ENCODE measurements at regions not wholly inside any gene's neighbourhood (a gene's known extent, or its start where the extent isn't known, plus 50 kb on each side); places are given as distances from the start of the nearest gene placed in this dataset.

DNA sequence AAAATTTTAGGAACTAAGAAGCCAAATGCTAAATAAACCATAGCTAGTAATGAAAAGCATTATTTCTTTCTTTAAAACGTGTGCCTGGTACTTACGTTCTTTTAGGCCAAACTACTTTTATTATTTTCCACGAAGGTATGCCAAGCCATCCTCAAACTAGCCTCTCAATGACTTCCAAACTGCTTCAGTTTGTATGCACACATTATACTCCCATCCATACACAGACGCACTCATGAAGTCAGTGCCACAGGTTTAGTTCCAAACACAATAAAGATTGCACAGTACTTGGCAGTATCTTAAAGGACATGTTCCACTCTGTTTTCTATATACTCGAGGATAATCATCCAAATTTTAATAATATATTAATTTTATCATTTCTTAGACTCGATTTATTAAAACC, 609.2 kb upstream of the ZNF385D start:
- Mint-ChIP-seq H3K27ac (ENCODE audit: unreplicated experiment) (no peak overlapping the region), H3K27me3 (ENCODE audit: insufficient read depth, unreplicated experiment) (no peaks in the 10 kb centered on the region), H3K36me3 (ENCODE audit: insufficient read depth, unreplicated experiment) (no peaks in the 10 kb centered on the region), H3K9me3 (ENCODE audit: unreplicated experiment) (no peaks in the 10 kb centered on the region), H3K4me1 (ENCODE audit: low read depth, unreplicated experiment) (no peaks in the 10 kb centered on the region), H3K4me3 (ENCODE audit: unreplicated experiment) (no peak overlapping the region)
- DNase-seq, result no peak
- intact Hi-C loops (cut with micrococcal nuclease; ENCODE audit: unreplicated experiment), result no loop called here
- BruUV-seq (replicated peaks), result no TSS peak
- no peaks in the 10 kb centered on the region for H3K9me3 ChIP-seq
- ChIA-PET CTCF (no interaction called here), POLR2A (no interaction called here)
- H3K4me3 ChIP-seq (ENCODE audit: low read depth, low read length), result no peak overlapping the region
- H3K36me3 ChIP-seq (ENCODE audit: control insufficient read depth, insufficient read depth, low read length), result no peaks in the 10 kb centered on the region
- H3K27me3 ChIP-seq (replicated peaks; ENCODE audit: control insufficient read depth, insufficient read depth, low read length), result no peaks in the 10 kb centered on the region
- no peaks in the 10 kb centered on the region for H3K4me1 ChIP-seq
- TF ChIP-seq, protein P1, sequence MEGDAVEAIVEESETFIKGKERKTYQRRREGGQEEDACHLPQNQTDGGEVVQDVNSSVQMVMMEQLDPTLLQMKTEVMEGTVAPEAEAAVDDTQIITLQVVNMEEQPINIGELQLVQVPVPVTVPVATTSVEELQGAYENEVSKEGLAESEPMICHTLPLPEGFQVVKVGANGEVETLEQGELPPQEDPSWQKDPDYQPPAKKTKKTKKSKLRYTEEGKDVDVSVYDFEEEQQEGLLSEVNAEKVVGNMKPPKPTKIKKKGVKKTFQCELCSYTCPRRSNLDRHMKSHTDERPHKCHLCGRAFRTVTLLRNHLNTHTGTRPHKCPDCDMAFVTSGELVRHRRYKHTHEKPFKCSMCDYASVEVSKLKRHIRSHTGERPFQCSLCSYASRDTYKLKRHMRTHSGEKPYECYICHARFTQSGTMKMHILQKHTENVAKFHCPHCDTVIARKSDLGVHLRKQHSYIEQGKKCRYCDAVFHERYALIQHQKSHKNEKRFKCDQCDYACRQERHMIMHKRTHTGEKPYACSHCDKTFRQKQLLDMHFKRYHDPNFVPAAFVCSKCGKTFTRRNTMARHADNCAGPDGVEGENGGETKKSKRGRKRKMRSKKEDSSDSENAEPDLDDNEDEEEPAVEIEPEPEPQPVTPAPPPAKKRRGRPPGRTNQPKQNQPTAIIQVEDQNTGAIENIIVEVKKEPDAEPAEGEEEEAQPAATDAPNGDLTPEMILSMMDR (IDR thresholded peaks at IDR 0.05; ENCODE audit: insufficient read depth in 1 of 2, low read depth in 1 of 2, low read length in 1 of 2, severe bottlenecking in 1 of 2, unreplicated experiment in 1 of 2), result no peak

DNA sequence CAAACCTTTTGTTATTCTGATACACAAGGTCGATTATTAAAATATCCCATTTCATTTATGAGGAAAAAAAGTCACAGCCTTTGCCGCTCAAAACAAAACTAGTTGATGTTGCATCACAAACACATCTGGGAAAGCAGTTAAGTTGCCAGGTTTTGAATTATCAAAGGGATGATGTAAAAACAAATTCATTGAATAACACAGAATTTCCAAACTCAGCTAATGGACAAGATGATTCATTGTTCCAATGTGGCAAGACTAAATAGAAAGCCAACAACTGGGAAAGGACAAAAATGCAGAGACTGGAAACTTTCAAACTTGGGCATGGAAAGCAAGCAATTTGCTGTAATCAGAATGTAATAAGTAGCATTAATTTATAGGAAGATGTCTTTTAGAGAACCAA, 610.0 kb upstream of the ZNF385D start:
- no peaks in the 10 kb centered on the region for H3K36me3 Mint-ChIP-seq (ENCODE audit: insufficient read depth, unreplicated experiment)
- ChIA-PET CTCF (no interaction called here), POLR2A (no interaction called here)
- no peaks in the 10 kb centered on the region for H3K4me1 Mint-ChIP-seq (ENCODE audit: low read depth, unreplicated experiment)
- H3K27me3 Mint-ChIP-seq (ENCODE audit: insufficient read depth, unreplicated experiment), result no peaks in the 10 kb centered on the region
- Histone ChIP-seq H3K9me3 (no peaks in the 10 kb centered on the region), H3K27me3 (replicated peaks; ENCODE audit: control insufficient read depth, insufficient read depth, low read length) (no peaks in the 10 kb centered on the region), H3K4me1 (no peaks in the 10 kb centered on the region), H3K36me3 (ENCODE audit: control insufficient read depth, insufficient read depth, low read length) (no peaks in the 10 kb centered on the region), H3K4me3 (ENCODE audit: low read depth, low read length) (no peak overlapping the region)
- no peak overlapping the region for H3K27ac Mint-ChIP-seq (ENCODE audit: unreplicated experiment)
- H3K4me3 Mint-ChIP-seq (ENCODE audit: unreplicated experiment), result no peak overlapping the region
- no TSS peak for BruUV-seq (replicated peaks)
- H3K9me3 Mint-ChIP-seq (ENCODE audit: unreplicated experiment), result no peaks in the 10 kb centered on the region
- DNase-seq, result no peak
- intact Hi-C loops (cut with micrococcal nuclease; ENCODE audit: unreplicated experiment), result no loop called here
- TF ChIP-seq, protein P1 (IDR thresholded peaks at IDR 0.05; ENCODE audit: insufficient read depth in 1 of 2, low read depth in 1 of 2, low read length in 1 of 2, severe bottlenecking in 1 of 2, unreplicated experiment in 1 of 2), result no peak

DNA sequence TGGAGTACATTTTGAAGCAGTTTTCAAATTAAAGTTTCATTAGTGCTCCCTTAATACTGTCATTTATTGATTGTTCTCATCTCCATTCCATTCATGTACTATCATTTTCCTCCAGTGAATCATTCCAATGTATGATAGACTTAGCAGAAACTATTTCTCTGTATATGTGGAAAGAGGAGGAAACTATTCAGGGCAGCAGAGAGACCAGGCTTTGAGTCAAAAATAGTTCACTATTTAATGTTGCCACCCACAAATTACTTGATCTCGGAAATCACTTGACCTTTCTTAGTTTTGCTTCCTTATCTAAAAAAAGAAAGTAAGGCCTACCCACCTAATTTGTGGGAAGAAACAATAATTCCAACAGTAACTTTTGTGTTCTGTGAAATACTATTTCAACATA, 610.5 kb upstream of the ZNF385D start:
- Mint-ChIP-seq H3K36me3 (ENCODE audit: insufficient read depth, unreplicated experiment) (no peaks in the 10 kb centered on the region), H3K27ac (ENCODE audit: unreplicated experiment) (no peak overlapping the region), H3K9me3 (ENCODE audit: unreplicated experiment) (no peaks in the 10 kb centered on the region), H3K4me1 (ENCODE audit: low read depth, unreplicated experiment) (no peaks in the 10 kb centered on the region), H3K4me3 (ENCODE audit: unreplicated experiment) (no peak overlapping the region), H3K27me3 (ENCODE audit: insufficient read depth, unreplicated experiment) (no peaks in the 10 kb centered on the region)
- Histone ChIP-seq H3K4me3 (ENCODE audit: low read depth, low read length) (no peak overlapping the region), H3K9me3 (no peaks in the 10 kb centered on the region), H3K36me3 (ENCODE audit: control insufficient read depth, insufficient read depth, low read length) (no peaks in the 10 kb centered on the region), H3K4me1 (no peaks in the 10 kb centered on the region), H3K27me3 (replicated peaks; ENCODE audit: control insufficient read depth, insufficient read depth, low read length) (no peaks in the 10 kb centered on the region)
- TF ChIP-seq, protein P1 (IDR thresholded peaks at IDR 0.05; ENCODE audit: insufficient read depth in 1 of 2, low read depth in 1 of 2, low read length in 1 of 2, severe bottlenecking in 1 of 2, unreplicated experiment in 1 of 2), result no peak
- no peak for DNase-seq
- intact Hi-C loops (cut with micrococcal nuclease; ENCODE audit: unreplicated experiment), result no loop called here
- POLR2A ChIA-PET, result no interaction called here
- CTCF ChIA-PET, result no interaction called here
- BruUV-seq (replicated peaks), result no TSS peak

Data from Caco-2 (cell line).